Lower leg skin (tissue), 4 donors: ENCODE measurements at regions not wholly inside any gene's neighbourhood (a gene's known extent, or its start where the extent isn't known, plus 50 kb on each side); places are given as distances from the start of the nearest gene placed in this dataset.

Experiments used
- DNase-seq, 2 donors: peaks; one replicate each; pipeline ENCODE4 v3.0.0-alpha.2; 2019; ENCODE audit warnings: low spot score in 2 of 2
- H3K4me3 ChIP-seq: fragments of 200-600 bp; sonication (generic); 2 replicates; pipeline ENCODE4 v1.5.1; 2017; ENCODE audit warnings: mild to moderate bottlenecking, low read depth; ENCODE audit not compliant: poor library complexity, severe bottlenecking
- CTCF ChIP-seq, 3 donors: fragments of 450-650 bp; IDR thresholded peaks; one replicate each; pipeline ENCODE4 v1.5.1; 2016; ENCODE audit warnings: antibody characterized with exemption in 3 of 3, mild to moderate bottlenecking in 3 of 3, moderate library complexity in 2 of 3
- POLR2A ChIP-seq, 2 donors: fragments of 450-650 bp; IDR thresholded peaks; one replicate each; pipeline ENCODE4 v1.6.1; 2016 to 2017; ENCODE audit warnings: antibody characterized with exemption in 2 of 2, mild to moderate bottlenecking in 1 of 2, moderate library complexity in 1 of 2
- WGBS, 2 donors: methylation state at CpG; one replicate each; pipeline ENCODE4 v1.1.5; 2018; 5-methylcytosine and 5-hydroxymethylcytosine counted together
- intact Hi-C: fragments of 100-400 bp; cut with DNase I; formaldehyde crosslinking; loops from one replicate; pipeline ENCODE4 v1.15.0; 2023; ENCODE audit warnings: low total_unique reads

- intact Hi-C loops, result no loop called here
- 89 to 95% methylated on average over 1 of the region's 1 CpG for WGBS, 2 donors
- TF ChIP-seq CTCF (IDR thresholded peaks at IDR 0.05), result no peak
- TF ChIP-seq POLR2A (IDR thresholded peaks at IDR 0.05), result no peak
- no peak overlapping the region for H3K4me3 ChIP-seq
- no peak for DNase-seq
Measured at GRCh38 chr10:61166489-61166888, 222.5 kb upstream of the RHOBTB1 start.

DNA sequence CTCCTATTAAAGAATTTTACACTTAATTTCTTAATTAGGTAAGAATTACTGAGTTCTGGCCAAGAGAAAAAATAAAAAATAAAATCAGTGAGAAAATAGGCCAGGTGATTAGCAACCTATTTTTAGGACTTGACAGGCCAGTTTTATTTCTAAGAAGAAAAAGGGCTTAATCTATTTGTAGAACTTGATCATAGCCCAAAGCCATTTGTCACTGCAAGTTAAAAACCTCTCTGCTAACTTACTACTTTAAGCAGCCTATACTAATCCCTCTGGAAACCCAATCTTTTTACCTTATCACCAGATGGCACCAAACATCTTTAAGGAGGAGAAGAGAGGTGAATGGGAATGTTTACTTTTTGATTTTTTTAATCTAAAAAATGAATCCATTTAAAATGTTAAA is 222.1 kb upstream of the RHOBTB1 start:
- no peak overlapping the region for H3K4me3 ChIP-seq
- no peak for TF ChIP-seq POLR2A (IDR thresholded peaks at IDR 0.05)
- DNase-seq, result no peak
- intact Hi-C loops, result no loop called here

GRCh38 chr10:61164458-61165160 is 220.6 kb upstream of the RHOBTB1 start:
- DNase-seq, result peak in 1 of 2 donors; percentile 46
- 26% methylated on average over 6 of the region's 6 CpGs for WGBS, 2 donors
- no peak for TF ChIP-seq POLR2A (IDR thresholded peaks at IDR 0.05)
- TF ChIP-seq CTCF (IDR thresholded peaks at IDR 0.05), result no peak
- H3K4me3 ChIP-seq, result no peak overlapping the region
- intact Hi-C loops, result no loop called here

- H3K4me3 ChIP-seq, result no peak overlapping the region
- no peak for DNase-seq
- TF ChIP-seq POLR2A (IDR thresholded peaks at IDR 0.05) (no peak), CTCF (IDR thresholded peaks at IDR 0.05) (no peak)
- intact Hi-C loops, result no loop called here
- WGBS, 2 donors, result 54 to 61% methylated on average over 7 of the region's 7 CpGs
Measured at GRCh38 chr10:61163403-61163802, 219.4 kb upstream of the RHOBTB1 start.

GRCh38 chr10:61160253-61160652 is 216.3 kb upstream of the RHOBTB1 start:
- no peak for TF ChIP-seq POLR2A (IDR thresholded peaks at IDR 0.05)
- no peak overlapping the region for H3K4me3 ChIP-seq
- WGBS, 2 donors, result 80 to 95% methylated on average over 4 of the region's 4 CpGs
- no peak for DNase-seq
- intact Hi-C loops, result no loop called here

DNA sequence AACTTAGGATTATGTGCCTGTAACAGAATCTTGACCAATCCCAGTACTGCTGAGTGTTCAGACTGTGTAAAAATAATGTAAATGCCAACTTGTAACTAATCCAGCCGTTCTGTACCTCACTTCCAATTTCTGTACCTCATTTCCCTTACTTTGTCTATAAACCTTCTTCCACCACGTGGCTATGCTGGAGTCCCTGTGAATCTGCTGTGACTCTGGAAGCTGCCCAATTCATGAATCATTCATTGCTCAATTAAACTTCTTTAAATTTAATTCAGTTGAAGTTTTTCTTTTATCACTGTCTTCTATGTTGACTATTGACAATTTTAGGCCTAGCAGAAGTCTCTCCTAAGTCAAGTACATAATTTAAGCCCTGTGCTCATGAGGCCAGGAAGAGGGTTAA is 215.3 kb upstream of the RHOBTB1 start:
- intact Hi-C loops, result no loop called here
- TF ChIP-seq CTCF (IDR thresholded peaks at IDR 0.05) (no peak), POLR2A (IDR thresholded peaks at IDR 0.05) (no peak)
- DNase-seq, result no peak
- WGBS, 2 donors, result 38 to 41% methylated on average over 2 of the region's 2 CpGs
- no peak overlapping the region for H3K4me3 ChIP-seq

- H3K4me3 ChIP-seq, result no peak overlapping the region
- WGBS, 2 donors, result 45 to 48% methylated on average over 8 of the region's 8 CpGs
- intact Hi-C loops, result no loop called here
- no peak for TF ChIP-seq POLR2A (IDR thresholded peaks at IDR 0.05)
- no peak for TF ChIP-seq CTCF (IDR thresholded peaks at IDR 0.05)
- DNase-seq, result no peak
Measured at GRCh38 chr10:61157182-61157581, 213.2 kb upstream of the RHOBTB1 start.
